GM13976 (cell line): ENCODE measurements at regions not wholly inside any gene's neighbourhood (a gene's known extent, or its start where the extent isn't known, plus 50 kb on each side); places are given as distances from the start of the nearest gene placed in this dataset.

ENCODE experiments used
- DNase-seq: peaks from one replicate; pipeline ENCODE4 v3.0.0; 2012; ENCODE audit warnings: low spot score
- in situ Hi-C: fragments of 300-500 bp; cut with MboI; formaldehyde crosslinking; loops from one replicate; pipeline ENCODE4 v1.12.0; 2022; ENCODE audit warnings: low sequenced_read_pairs, mixed read lengths, inconsistent platforms; ENCODE audit not compliant: unreplicated experiment
- TF ChIP-seq, protein P1 (sequence below): IDR thresholded peaks from 2 replicates; pipeline ENCODE4 v1.5.1; 2012; ENCODE audit warnings: borderline replicate concordance, mild to moderate bottlenecking; ENCODE audit not compliant: insufficient read depth; ENCODE audit errors: extremely low read depth, missing control alignments, control extremely low read depth

DNA sequence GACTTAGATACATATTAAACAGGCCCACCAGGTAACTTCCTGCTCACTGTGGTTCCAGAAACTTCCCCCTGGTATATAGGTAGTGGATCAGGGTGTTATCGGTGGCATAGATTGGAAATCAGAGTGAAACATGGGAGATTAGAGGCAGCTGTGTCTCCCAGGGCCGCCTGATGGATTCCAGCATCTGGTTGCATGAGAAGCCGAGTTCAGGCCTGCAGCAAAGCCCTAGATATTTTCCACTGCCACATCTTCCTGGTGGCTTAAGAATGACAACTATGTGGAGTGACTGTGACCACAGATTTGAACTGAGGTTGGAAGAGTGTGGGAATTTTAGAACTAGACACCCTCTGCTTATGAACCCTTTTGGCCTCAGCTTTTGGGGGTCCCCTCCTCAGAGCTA is 184.8 kb upstream of the NTF3 start:
- TF ChIP-seq, protein P1, sequence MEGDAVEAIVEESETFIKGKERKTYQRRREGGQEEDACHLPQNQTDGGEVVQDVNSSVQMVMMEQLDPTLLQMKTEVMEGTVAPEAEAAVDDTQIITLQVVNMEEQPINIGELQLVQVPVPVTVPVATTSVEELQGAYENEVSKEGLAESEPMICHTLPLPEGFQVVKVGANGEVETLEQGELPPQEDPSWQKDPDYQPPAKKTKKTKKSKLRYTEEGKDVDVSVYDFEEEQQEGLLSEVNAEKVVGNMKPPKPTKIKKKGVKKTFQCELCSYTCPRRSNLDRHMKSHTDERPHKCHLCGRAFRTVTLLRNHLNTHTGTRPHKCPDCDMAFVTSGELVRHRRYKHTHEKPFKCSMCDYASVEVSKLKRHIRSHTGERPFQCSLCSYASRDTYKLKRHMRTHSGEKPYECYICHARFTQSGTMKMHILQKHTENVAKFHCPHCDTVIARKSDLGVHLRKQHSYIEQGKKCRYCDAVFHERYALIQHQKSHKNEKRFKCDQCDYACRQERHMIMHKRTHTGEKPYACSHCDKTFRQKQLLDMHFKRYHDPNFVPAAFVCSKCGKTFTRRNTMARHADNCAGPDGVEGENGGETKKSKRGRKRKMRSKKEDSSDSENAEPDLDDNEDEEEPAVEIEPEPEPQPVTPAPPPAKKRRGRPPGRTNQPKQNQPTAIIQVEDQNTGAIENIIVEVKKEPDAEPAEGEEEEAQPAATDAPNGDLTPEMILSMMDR: no peak
- in situ Hi-C loops: no loop called here
- no peak for DNase-seq

DNA sequence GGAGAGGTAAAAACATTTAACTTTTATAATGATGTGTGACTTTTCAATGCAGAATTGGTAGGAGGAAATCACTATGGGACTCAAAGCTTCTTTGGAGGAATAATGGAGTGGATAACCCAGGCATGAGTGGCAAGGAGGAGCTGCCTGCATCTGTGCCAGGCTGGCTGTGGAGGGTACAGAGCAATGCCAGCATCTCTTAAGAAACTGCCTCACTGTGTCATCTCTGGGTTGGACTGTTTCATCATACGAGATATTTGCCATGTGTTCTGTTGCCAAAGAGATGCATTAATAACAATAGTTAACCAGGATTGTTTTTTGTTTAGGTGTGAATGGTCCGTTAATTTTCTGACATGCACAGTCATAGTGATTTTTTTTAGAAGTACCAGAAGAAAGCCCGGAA is 183.7 kb upstream of the NTF3 start:
- in situ Hi-C loops: no loop called here
- DNase-seq: no peak
- TF ChIP-seq, protein P1: no peak

DNA sequence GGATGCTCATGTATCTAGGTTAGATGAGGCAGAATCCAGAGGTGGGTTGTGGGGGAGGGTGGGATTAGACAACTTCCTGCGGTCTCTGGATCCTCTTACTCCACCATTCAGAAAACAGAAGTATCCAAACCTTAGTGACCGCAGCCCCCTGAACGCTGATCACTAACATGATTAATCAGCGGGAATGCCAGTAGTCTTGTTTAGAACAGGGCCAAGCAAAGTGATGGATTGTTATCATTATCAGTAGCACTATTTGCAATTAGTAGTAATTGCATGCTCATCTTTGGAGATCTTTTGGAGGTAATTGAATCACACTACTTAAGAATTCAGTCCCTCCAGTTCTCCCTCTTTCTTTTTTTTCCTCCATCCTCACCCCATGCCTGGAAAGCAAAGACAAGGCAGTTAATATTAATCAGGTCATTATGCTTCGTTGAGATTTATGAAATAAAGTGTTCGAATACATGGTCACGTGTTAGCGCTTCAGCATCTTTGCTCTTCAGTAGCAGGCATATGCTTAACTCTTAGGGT is 182.8 kb upstream of the NTF3 start:
- TF ChIP-seq, protein P1: no peak
- no peak for DNase-seq
- in situ Hi-C loops: no loop called here

DNA sequence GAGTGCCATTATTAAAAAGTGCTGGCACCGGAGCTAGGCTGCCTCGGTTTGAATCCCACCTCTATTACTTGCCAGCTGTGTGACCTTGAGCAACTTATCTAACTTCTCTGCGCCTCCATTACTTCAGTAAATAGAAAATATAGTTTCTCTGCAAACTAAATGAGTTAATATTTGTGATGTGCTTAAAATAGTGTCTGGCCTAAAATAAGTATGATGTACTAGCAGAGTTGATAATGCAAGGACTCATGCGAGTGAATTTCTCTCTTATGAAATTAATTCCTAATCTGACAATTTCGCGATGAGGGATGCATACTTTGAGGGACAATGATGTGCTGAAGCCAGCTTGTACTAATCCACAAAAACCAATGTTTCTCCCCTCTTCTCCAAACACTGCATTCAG is 180.8 kb upstream of the NTF3 start:
- no peak for DNase-seq
- TF ChIP-seq, protein P1: no peak
- in situ Hi-C loops: no loop called here

DNA sequence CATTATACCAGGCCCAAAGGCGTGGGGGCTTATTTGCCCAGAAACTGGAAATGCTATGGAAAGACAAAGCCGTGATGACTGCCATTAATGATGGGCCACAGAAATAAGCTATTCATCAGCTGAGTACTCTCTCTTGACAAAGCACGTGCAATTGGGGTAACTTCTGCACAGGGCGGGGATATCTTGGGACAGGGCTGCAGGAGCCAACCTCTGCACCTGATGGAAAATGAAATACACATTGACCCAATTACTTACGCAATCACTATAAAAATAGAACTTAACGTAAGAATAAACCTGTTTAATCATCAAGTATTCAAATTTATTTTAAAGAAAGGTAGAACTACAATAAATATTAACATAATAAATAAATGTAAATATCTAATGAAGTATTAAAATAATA is 180.1 kb upstream of the NTF3 start:
- no peak for DNase-seq
- in situ Hi-C loops: no loop called here
- TF ChIP-seq, protein P1: no peak

DNA sequence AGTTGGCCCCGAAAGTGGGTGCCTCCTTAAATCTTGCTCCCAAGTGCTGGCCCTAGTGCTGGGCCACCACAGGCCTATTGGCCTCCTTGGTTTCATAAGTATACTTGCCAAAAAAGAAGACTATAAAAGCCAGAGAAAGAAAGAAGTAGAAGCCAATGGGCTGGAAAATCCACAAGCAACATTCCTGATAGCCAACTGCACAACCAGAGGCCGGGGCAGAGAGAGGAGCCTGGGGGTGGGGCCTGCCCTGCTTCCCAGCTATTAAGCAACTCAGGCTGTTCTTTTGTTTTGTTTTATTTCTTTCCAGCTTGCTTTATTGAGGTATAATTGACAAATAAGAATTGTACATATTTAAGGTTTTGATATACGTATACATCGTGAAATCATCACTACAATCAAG is 177.2 kb upstream of the NTF3 start:
- TF ChIP-seq, protein P1: no peak
- DNase-seq: no peak
- in situ Hi-C loops: no loop called here
